D721Med (cell line): ENCODE measurements at regions not wholly inside any gene's neighbourhood (a gene's known extent, or its start where the extent isn't known, plus 50 kb on each side); places are given as distances from the start of the nearest gene placed in this dataset.
A peak's percentile ranks its signal among the peaks of the same experiment; 100 is the strongest.

Experiments used
- DNase-seq: peaks from one replicate; pipeline ENCODE4 v3.0.0; 2011; ENCODE audit warnings: low spot score; ENCODE audit not compliant: insufficient read length
- FAIRE-seq: peaks from 2 replicates; lab custom pipeline; 2011; peaks lifted over from hg19 to GRCh38; lab: Jason Lieb, UNC
- CTCF ChIP-seq: IDR thresholded peaks from 2 replicates; pipeline ENCODE4 v1.5.1; 2012; ENCODE audit warnings: mild to moderate bottlenecking, control low read depth; ENCODE audit not compliant: insufficient read depth; ENCODE audit errors: missing control alignments

GRCh38 chr1:37347104-37347649 is 127.2 kb upstream of the ZC3H12A start:
- no peak for FAIRE-seq
- peak; percentile 75 for DNase-seq
- TF ChIP-seq CTCF, result no peak

GRCh38 chr1:37353871-37354270 is 120.5 kb upstream of the ZC3H12A start:
- no peak for DNase-seq
- no peak for FAIRE-seq
- TF ChIP-seq CTCF, result no peak

- FAIRE-seq, result no peak
- DNase-seq, result no peak
- TF ChIP-seq CTCF, result no peak
Observed at GRCh38 chr1:37354876-37355650, 119.3 kb upstream of the ZC3H12A start.

- DNase-seq (no peak), FAIRE-seq (no peak)
- no peak for TF ChIP-seq CTCF
Observed at GRCh38 chr1:37358992-37359391, 115.4 kb upstream of the ZC3H12A start.

GRCh38 chr1:37360011-37360410 is 114.4 kb upstream of the ZC3H12A start:
- no peak for TF ChIP-seq CTCF
- no peak for DNase-seq
- FAIRE-seq, result no peak

GRCh38 chr1:37362594-37363385 is 111.6 kb upstream of the ZC3H12A start:
- DNase-seq (no peak), FAIRE-seq (no peak)
- no peak for TF ChIP-seq CTCF
